H4 (cell line): ENCODE measurements at regions not wholly inside any gene's neighbourhood (a gene's known extent, or its start where the extent isn't known, plus 50 kb on each side); places are given as distances from the start of the nearest gene placed in this dataset.

Source experiments
- DNase-seq: peaks from one replicate; pipeline ENCODE4 v3.0.0-alpha.2; 2015; ENCODE audit warnings: low spot score

DNA sequence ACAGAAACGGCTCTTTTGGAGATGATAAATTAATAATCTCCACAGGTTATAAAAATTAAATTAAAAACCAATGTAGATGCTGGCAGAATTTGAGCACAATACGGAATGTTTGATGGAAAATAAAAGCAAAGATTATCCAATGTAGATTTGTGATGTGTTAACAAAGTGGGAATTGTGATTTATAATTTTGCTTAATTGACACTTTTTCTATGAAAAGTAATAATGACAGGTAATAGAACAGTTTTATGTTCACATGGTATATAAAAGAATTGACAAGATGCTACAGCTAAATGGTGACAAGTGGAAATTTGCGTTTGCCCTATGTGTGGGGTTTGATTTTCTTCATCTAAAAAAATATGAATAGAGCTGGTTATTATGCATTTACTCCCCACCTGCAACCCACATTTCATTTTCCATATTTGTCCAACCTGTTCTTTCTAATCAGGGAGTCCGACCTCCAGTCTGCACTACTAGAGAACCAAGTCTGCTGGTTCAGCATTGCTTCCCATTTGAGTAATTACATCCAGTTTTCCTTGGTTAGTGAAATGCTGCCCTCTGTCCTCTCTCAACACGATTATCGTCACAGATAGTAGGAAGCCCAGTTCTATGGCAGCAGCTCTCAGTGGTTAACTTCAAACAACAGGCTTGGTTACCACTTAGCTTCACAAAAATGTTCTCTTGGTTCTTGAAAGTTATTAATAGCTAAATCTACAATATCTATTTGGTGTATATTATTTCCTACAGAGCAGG lies 61.4 kb upstream of the SLITRK1 start:
- no peak for DNase-seq

DNA sequence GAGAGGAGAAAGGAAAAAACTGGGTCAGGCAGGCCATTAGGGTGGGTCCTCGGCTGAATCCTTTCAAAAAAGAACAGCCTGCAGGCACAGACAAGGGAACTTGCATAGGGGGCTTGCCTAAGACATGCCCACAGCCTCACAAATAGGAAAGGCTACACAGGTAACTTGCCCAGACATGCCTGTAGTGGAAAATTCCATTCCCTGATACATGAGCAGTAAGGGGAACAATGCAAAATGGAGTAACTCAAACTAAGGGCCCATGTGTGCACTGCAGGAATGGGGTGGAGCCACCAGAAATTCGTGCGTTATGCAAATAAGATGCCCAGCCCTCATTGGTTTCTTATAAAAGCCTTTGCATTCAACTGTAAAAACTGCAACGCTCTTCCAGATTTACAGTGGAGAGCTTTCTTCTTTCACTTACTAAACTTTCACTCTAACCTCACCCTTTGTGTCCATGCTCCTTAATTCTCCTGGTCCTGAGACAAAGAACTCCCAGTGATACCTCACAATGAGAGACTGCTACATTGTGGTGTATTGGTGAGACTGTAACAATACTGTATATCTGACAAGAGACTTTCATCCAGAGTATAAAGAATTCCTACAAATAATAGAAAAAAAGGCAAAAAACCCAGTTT lies 59.5 kb upstream of the SLITRK1 start:
- DNase-seq = no peak

DNA sequence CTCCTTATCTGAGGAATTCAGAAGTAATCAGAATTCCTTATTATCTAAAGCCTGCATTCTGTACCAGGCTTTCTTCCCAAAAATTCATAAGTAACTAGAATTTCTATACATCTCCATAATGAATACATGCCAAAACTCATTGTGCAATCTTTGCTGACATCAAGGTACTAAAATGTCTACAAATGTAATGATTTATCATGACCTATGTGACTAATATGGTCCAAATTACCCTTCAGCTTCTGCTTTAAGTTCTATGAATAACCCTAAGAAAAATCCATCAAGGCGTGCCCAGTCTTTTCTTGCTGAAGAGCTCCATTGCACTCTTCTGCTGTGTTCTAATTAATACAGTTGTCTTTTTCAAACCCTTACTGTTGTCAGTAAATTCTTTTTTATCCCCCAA lies 58.5 kb upstream of the SLITRK1 start:
- DNase-seq = no peak

DNA sequence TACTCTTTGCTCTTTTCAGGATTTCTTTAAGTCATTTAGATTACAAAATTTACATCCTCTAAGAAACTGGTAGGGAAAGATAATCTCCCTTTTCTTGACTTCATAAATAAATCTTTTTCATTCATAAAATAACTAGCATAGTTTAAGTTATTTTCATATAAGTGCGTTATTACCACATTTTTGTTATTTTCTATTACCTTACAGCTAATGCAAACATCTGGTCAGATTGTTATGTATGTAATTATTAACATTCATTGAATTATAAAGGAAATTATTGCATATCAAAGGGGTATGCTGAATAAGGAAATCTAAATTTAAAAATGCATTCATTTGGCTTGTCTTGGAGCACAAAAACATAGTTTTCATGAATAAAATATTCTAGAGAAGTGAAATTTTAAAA lies 55.3 kb upstream of the SLITRK1 start:
- DNase-seq = no peak

DNA sequence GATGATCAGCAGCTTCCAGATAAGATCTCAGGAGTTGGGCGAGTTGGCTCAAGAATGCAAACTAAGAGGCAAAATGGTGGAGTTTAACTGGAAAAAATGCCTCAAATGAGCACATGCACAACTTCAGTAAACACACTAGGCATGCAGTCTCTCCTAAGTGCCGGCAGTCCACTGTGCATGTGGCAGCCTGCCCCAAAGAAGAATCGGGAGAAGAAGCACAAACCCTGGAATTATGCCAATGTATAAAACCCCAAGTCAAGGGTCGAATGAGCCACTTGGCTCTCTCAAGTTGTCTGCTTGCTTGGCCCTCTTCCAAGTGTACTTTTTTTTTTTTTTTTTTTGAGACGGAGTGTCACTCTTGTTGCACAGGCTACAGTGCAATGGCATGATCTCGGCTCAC lies 53.3 kb upstream of the SLITRK1 start:
- no peak for DNase-seq
